Esophagus muscularis mucosa (tissue), 4 donors: ENCODE measurements at regions not wholly inside any gene's neighbourhood (a gene's known extent, or its start where the extent isn't known, plus 50 kb on each side); places are given as distances from the start of the nearest gene placed in this dataset.

Experiments
- DNase-seq: peaks from one replicate; pipeline ENCODE4 v3.0.0-alpha.2; 2017; ENCODE audit errors: extremely low spot score
- H3K27ac ChIP-seq, 4 donors: fragments of 200-600 bp; sonication (generic); replicated peaks in 1 of 4; 1 replicate in 3 of 4; 2 replicates in 1 of 4; pipeline ENCODE4 v1.5.1; 2016 to 2019; ENCODE audit warnings: mild to moderate bottlenecking in 1 of 4
- H3K27me3 ChIP-seq, 4 donors: fragments of 200-600 bp; sonication (generic); one replicate each; pipeline versions ENCODE4 v1.5.1 to v1.6.0; 2016 to 2019
- H3K36me3 ChIP-seq, 4 donors: fragments of 200-600 bp; sonication (generic); one replicate each; pipeline ENCODE4 v1.5.1; 2016 to 2019
- H3K4me1 ChIP-seq, 4 donors: fragments of 200-600 bp; sonication (generic); one replicate each; pipeline ENCODE4 v1.5.1; 2016 to 2019
- H3K4me3 ChIP-seq, 4 donors: fragments of 200-600 bp; sonication (generic); 1 replicate in 2 of 4; 2 replicates in 2 of 4; pipeline ENCODE4 v1.5.1; 2016 to 2019; ENCODE audit warnings: mild to moderate bottlenecking in 4 of 4, moderate library complexity in 1 of 4
- H3K9me3 ChIP-seq, 4 donors: fragments of 200-600 bp; sonication (generic); 1 replicate in 3 of 4; 2 replicates in 1 of 4; pipeline ENCODE4 v1.5.1; 2016 to 2019
- EP300 ChIP-seq: sonication (generic); formaldehyde crosslinking; IDR thresholded peaks from one replicate; pipeline ENCODE4 v1.6.1; 2017; ENCODE audit warnings: antibody characterized with exemption
- POLR2A ChIP-seq: fragments of 450-650 bp; IDR thresholded peaks from one replicate; pipeline ENCODE4 v1.6.1; 2017; ENCODE audit warnings: antibody characterized with exemption, moderate library complexity, mild to moderate bottlenecking, low read depth
- POLR2AphosphoS5 ChIP-seq, 2 donors: sonication (generic); formaldehyde crosslinking; IDR thresholded peaks; one replicate each; pipeline ENCODE4 v1.6.1; 2017; ENCODE audit warnings: antibody characterized with exemption in 2 of 2
- WGBS: methylation state at CpG from one replicate; pipeline ENCODE4 v1.1.5; 2018; 5-methylcytosine and 5-hydroxymethylcytosine counted together
- intact Hi-C: fragments of 100-400 bp; cut with DNase I; formaldehyde crosslinking; loops from one replicate; pipeline ENCODE4 v1.15.1; 2023
- TF ChIP-seq, protein P1 (sequence below), 3 experiments: fragments of 200-600 bp in 2 of 3; fragments of 450-650 bp in 1 of 3; sonication (generic) in 2 of 3; IDR thresholded peaks; one replicate each; pipeline ENCODE4 v1.5.1; 2017 to 2019; ENCODE audit warnings: antibody characterized with exemption in 3 of 3, mild to moderate bottlenecking in 2 of 3, moderate library complexity in 1 of 3

DNA sequence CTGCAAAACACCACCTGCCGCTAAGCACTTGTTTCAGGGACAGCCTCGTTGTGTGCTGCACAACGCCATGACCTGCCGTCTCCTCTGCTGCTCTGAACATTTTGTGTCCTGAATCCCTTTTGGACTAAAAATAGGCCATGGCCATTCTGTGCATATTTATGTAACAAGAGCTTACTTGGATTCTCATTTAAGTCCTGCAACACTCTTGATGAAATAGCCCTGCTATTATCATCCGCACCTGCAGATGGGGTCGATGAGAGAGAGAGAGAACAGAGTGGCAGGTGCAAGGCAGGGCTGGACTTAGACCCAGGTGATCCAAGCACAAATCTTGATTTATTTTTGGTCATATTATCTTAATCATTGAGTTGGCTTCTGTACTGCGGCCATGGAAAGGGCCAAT is 121.2 kb upstream of the PRKCQ start:
- no peak overlapping the region for H3K27ac ChIP-seq
- no peaks in the 10 kb centered on the region for H3K4me1 ChIP-seq
- no peak for TF ChIP-seq POLR2AphosphoS5 (IDR thresholded peaks at IDR 0.05)
- TF ChIP-seq EP300, result no peak
- TF ChIP-seq, protein P1, sequence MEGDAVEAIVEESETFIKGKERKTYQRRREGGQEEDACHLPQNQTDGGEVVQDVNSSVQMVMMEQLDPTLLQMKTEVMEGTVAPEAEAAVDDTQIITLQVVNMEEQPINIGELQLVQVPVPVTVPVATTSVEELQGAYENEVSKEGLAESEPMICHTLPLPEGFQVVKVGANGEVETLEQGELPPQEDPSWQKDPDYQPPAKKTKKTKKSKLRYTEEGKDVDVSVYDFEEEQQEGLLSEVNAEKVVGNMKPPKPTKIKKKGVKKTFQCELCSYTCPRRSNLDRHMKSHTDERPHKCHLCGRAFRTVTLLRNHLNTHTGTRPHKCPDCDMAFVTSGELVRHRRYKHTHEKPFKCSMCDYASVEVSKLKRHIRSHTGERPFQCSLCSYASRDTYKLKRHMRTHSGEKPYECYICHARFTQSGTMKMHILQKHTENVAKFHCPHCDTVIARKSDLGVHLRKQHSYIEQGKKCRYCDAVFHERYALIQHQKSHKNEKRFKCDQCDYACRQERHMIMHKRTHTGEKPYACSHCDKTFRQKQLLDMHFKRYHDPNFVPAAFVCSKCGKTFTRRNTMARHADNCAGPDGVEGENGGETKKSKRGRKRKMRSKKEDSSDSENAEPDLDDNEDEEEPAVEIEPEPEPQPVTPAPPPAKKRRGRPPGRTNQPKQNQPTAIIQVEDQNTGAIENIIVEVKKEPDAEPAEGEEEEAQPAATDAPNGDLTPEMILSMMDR (IDR thresholded peaks at IDR 0.05), result no peak
- no peak for TF ChIP-seq POLR2A
- intact Hi-C loops, result no loop called here
- no peak for DNase-seq
- H3K27me3 ChIP-seq, result no peaks in the 10 kb centered on the region
- 85% methylated on average over 7 of the region's 7 CpGs for WGBS
- H3K4me3 ChIP-seq, result no peak overlapping the region
- H3K9me3 ChIP-seq, result no peaks in the 10 kb centered on the region
- H3K36me3 ChIP-seq, result no peaks in the 10 kb centered on the region

DNA sequence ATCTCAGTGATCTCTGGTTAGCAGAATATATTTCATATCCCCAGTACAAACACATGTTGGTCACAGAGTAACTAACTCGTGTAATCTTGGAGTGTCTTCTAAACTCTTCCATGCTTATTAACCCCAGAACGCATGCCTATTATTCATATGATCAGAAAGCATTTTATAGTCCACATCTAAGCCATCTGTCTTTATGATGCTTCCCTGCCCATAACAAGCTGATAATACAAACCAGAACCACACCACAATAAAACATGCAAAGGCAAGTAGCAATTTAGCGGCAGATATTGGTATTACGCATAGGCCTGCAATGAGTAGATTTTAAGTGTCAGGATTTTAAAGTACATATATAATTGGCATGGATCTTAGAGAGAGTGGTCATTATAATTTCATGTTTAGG is 120.0 kb upstream of the PRKCQ start:
- TF ChIP-seq POLR2A (no peak), POLR2AphosphoS5 (IDR thresholded peaks at IDR 0.05) (no peak), EP300 (no peak)
- TF ChIP-seq, protein P1 (IDR thresholded peaks at IDR 0.05), result no peak
- DNase-seq, result no peak
- H3K9me3 ChIP-seq, result no peaks in the 10 kb centered on the region

DNA sequence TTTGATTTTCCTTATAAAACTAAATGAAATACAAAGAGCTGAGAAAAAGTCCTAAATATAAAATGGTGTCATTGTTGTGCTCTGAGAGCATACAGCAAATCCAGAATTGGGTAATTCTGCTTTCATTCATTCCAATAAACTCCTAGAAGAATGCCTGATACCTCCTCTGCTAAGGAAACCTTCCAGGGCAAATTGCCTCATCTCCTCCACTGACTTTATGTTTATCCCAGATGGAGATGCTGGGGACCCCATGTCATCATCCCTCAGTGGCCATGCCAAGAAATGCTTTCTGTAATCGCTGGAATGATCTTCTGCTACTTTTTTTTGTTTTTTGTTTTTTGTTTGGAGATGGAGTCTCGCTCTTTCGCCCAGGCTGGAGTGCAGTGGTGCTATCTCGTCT is 119.3 kb upstream of the PRKCQ start:
- no peak overlapping the region for H3K4me3 ChIP-seq
- H3K27ac ChIP-seq, result no peak overlapping the region
- no peak for DNase-seq
- H3K9me3 ChIP-seq, result no peaks in the 10 kb centered on the region
- 86% methylated on average over 4 of the region's 4 CpGs for WGBS
- no peaks in the 10 kb centered on the region for H3K27me3 ChIP-seq
- H3K36me3 ChIP-seq, result no peaks in the 10 kb centered on the region
- intact Hi-C loops, result no loop called here
- no peaks in the 10 kb centered on the region for H3K4me1 ChIP-seq
- TF ChIP-seq EP300 (no peak), POLR2AphosphoS5 (IDR thresholded peaks at IDR 0.05) (no peak), POLR2A (no peak)
- TF ChIP-seq, protein P1 (IDR thresholded peaks at IDR 0.05), result no peak

More for the DNA sequence above, 120.0 kb upstream of the PRKCQ start:
- 86% methylated on average over 4 of the region's 4 CpGs for WGBS
- Histone ChIP-seq H3K36me3 (no peaks in the 10 kb centered on the region), H3K4me1 (no peaks in the 10 kb centered on the region), H3K27me3 (no peaks in the 10 kb centered on the region), H3K27ac (no peak overlapping the region), H3K4me3 (no peak overlapping the region)
- intact Hi-C loops, result no loop called here

DNA sequence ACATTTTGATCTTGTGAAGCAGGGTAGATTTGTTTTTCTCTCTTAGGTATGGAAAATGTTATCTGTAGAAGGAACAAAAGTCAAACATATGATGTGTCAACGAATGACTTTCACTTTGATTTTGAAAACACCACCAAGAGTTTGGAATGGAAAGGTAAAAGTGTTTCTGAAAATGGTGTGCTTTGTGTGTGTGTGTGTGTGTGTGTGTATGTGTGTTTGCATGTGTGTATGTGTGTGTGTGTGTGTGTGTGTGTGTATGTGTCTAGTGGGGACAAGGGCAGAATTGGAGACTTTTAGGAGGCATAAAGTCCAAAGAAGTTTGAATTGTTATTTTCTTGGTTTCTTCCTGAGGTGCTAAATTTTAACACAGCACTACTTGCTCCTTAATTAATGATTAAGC is 115.4 kb upstream of the PRKCQ start:
- no peaks in the 10 kb centered on the region for H3K36me3 ChIP-seq
- DNase-seq, result no peak
- intact Hi-C loops, result no loop called here
- no peaks in the 10 kb centered on the region for H3K27me3 ChIP-seq
- H3K27ac ChIP-seq, result no peak overlapping the region
- no peaks in the 10 kb centered on the region for H3K9me3 ChIP-seq
- TF ChIP-seq, protein P1 (IDR thresholded peaks at IDR 0.05), result no peak
- TF ChIP-seq EP300 (no peak), POLR2A (no peak), POLR2AphosphoS5 (IDR thresholded peaks at IDR 0.05) (no peak)
- whole genome bisulfite sequencing, result 78% methylated on average over 1 of the region's 1 CpG
- H3K4me1 ChIP-seq, result no peaks in the 10 kb centered on the region
- no peak overlapping the region for H3K4me3 ChIP-seq

DNA sequence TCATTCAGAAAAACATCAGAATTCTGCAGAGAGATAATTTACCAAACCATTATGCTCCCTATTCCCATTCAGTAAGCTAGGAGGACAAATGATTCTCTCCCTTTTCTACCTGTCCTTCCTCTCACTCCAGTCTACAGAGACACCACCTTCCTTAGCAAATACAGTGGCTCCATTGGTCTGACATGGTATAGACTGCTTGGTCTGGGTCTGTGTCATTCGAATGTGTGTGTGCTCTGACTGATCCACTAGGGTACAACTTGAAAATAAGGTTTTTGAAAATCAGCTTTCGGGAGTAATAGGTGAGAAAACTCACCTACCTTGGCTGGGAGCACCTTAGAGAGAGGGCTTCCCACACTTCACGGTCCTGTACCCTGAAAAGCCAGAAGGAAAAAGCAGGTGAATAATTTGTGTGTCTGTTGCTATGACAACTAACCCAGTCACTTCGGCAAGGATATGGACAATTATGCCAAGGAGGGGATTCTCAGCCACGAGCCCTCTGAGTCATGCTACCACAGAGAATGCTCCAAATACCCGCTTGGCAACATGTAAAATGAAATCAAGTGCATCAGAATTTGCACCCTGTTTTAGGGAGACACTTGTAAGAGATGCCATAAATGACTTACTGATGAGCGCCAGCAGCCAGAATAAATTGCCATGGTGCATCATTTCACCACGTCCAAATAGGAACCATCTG is 114.5 kb upstream of the PRKCQ start:
- WGBS, result 77% methylated on average over 8 of the region's 8 CpGs
- no peaks in the 10 kb centered on the region for H3K4me1 ChIP-seq
- TF ChIP-seq POLR2AphosphoS5 (IDR thresholded peaks at IDR 0.05), result no peak
- no peak for TF ChIP-seq EP300
- TF ChIP-seq, protein P1 (IDR thresholded peaks at IDR 0.05), result no peak
- no peak for TF ChIP-seq POLR2A
- no peaks in the 10 kb centered on the region for H3K36me3 ChIP-seq
- H3K4me3 ChIP-seq, result no peak overlapping the region
- no peaks in the 10 kb centered on the region for H3K9me3 ChIP-seq
- no peak for DNase-seq
- H3K27ac ChIP-seq, result no peak overlapping the region
- H3K27me3 ChIP-seq, result no peaks in the 10 kb centered on the region
- intact Hi-C loops, result no loop called here
